ENCODE measurements at regions not wholly inside any gene's neighbourhood (a gene's known extent, or its start where the extent isn't known, plus 50 kb on each side); places are given as distances from the start of the nearest gene placed in this dataset.

- no peak for DNase-seq (ENCODE audit: low read depth)
These were observed 451.0 kb upstream of the SALL3 start for GRCh38 chr18:78528411-78529258.

DNA sequence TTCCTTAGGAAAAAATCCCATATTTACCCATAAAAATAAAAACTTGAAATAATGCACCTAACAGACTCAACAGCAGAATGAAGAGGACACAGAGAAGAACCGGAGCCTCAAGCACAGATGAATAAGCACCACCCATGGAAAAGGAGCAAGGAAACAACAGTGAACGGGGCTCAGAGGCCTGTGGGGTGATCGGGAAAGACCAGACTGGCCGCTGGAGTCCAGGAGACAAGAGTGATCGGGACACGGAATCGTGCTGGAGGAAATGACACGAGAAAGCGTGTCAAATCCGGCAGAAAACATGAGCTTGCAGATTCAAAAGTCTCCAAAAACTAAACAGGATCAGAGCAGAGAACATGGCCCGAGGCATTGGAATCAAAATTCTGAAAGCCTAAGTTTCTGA lies 448.0 kb upstream of the SALL3 start:
- no peak for DNase-seq (ENCODE audit: low read depth)

- DNase-seq (ENCODE audit: low read depth): no peak
These were observed 440.8 kb upstream of the SALL3 start for GRCh38 chr18:78538669-78539440.

DNA sequence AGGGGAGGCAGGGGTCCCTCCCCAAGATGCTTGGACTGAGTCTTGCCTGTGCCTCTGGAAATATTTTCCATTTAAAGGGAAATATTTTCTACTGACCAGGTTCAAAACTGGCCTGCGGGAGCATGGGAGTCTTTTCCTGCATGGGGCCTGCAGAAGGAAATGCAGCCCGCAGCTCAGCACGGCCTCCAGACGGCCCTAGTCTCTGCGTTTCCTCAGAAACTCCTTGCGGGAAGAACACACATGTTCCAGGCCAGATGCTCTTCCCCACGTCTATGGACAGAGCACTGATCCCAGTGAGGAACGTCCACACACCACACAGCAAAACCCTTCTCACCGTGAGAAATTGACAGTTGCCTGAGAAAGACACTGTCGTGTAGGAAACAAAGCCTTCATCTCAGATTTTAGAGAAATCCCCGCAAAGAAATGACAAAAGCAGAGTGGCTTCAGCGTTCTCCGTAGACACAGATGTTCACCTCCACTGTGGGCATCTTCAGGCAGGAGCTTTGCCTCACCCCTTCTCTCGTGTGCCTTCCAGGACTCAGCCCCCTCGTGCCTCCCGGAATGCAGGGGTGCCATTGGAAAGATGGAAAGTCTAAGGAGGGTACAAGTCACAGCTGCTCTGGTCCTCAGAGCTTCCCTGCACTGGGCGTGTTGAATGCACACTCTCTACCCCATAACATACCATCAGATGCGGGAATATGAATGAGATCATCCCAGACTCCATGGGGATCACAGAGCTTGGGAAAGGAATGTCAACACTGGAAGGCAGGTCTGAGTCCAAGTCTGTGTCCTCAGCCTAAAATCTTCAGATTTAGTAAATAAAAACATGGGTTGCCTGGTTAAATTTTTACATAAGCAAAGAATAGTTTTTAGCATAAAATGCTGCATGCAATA lies 438.7 kb upstream of the SALL3 start:
- no peak for DNase-seq (ENCODE audit: low read depth)

DNA sequence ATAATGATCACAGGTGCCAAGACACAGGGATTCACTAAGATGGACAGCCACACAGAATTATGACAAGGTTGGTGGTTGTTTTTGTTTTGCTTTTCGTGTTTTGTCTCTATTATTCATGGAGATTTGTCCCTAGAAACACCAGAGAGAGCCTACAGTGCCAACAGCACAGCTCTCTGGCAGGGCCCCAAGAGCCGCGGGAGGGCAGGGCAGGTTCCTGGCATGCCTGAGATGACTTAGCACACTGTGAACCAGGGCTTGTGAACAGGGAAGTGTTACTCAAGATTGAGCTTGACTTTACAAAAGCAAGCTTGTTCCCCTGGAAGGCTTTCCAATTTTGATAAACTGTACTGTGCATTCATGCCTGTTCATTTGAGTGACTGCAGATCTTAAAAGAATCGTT lies 437.4 kb upstream of the SALL3 start:
- no peak for DNase-seq (ENCODE audit: low read depth)

DNA sequence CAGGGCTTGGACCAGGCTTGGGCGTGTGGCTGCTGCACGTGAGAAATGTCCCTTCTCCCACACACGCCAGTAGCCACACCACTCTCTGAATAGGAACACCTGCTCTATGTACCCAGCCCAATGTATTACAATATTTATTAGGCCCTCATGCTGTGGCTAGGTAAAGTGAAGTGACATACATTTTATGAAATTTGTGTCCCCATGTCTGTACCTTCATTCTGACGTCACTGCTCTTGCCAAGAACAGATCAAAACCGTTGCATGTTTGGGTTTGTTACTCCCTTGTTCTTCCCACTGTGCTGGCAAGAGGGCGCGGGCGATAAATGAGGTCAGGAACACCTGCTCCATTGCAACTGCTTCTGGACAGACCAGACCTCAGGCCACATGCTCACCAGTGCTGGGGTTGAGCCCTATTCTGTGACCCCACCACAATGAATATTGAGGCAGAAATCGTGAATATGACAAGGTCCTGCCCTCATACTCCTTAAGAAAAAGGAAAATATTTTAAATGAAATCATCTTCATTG lies 436.4 kb upstream of the SALL3 start:
- DNase-seq (ENCODE audit: low read depth): no peak

- no peak for DNase-seq (ENCODE audit: low read depth)
These were observed 433.3 kb upstream of the SALL3 start for GRCh38 chr18:78546281-78546680.

DNA sequence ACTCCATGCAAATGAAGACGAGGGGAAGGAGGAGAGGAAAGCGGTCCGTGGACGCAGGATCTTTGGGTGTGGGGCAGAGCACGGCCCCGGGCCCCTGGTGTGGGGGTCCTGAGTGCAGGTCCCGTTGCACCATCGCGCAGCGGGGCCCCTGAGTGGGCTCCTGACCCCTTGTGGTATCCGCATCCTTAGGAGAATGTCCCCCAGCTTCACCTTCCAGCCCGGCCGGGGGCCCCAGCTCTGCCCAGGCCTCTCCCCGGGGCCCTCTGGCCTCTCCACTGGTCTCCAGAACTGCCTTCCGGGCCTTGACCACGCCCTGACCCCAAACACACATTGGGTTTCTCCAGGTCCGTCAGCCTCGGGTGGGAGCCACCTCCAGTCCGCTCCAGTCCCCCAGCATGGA lies 431.8 kb upstream of the SALL3 start:
- DNase-seq (ENCODE audit: low read depth): no peak

- DNase-seq (ENCODE audit: low read depth): no peak
These were observed 431.2 kb upstream of the SALL3 start for GRCh38 chr18:78548261-78549058.

DNA sequence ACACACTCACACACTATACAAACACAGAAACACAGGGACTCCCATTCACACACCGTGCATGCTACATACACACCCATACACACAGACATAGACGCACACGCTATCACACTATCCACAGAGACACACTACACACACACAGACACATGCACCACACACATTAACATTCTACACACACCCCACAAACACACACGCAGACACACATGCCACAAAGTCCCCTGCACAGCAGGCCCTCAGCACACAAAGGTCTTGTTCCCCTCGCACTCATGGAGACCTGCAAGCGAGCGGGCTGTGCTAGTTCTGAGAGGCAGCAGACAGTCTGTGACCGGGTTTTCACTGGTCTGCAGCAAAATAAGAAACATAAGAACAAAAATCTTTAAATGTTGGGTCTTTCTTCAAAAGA lies 429.6 kb upstream of the SALL3 start:
- DNase-seq (ENCODE audit: low read depth): no peak

GRCh38 chr18:78554944-78555608 lies 424.5 kb upstream of the SALL3 start:
- no peak for DNase-seq (ENCODE audit: low read depth)

DNA sequence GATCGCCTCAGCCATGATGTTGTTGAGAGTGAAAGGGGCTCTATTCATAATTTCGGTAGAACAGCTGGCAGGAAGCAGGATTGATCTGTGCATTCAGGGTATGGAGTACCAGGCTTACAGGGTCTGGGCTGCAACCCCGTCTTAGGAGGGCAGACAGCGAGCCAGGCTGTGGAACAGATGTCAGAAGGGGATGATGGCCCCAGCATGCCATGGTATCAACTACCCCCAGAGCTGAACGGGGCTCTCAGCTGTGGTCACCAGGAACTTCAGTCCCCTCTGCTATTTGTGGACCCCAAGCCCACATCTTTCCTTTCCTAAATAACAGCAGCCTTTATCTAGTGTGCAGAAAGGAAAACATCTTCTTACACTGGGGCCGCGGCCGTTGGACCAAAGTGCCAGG lies 422.2 kb upstream of the SALL3 start:
- DNase-seq (ENCODE audit: low read depth): no peak

- DNase-seq (ENCODE audit: low read depth): no peak
These were observed 421.4 kb upstream of the SALL3 start for GRCh38 chr18:78558101-78558810.

DNA sequence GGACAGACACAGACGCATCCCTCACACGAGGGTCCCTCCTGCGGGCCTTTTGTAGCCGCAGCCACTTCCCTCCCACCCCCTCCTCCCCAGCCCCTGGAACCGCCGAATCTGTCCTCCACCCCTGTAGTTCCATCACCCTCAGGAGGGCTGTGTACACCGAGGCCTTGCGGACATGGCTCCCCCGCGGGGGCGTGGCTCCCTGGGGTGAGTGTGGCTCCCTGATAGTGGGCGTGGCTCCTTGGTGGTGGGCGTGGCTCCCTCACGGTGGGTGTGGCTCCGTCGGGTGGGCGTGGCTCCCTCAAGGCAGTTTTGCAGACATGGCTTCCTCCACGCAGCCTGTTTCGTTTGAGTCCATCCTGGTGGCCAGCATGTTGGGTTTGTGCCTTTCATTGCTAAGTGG lies 420.7 kb upstream of the SALL3 start:
- DNase-seq (ENCODE audit: low read depth): no peak

DNA sequence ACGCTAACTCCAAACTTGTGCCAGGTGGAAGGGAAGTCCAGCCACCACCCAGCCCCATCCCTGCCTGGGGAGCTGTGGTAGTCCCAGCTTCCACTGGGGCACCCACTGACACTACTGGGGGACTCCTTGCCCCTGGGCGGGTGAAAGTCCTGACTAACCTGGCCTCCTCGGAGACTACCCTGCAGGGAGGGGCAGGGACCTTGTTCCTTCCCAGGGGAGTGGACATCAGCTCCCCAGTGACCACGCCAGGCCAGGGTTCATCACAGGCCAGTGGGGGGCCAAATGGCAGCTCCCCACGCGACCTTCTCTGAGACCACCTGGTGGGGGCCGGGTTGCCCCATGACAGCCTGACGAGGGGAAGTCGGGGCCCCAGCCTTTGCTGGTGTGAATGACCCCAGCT lies 420.0 kb upstream of the SALL3 start:
- DNase-seq (ENCODE audit: low read depth): no peak

DNA sequence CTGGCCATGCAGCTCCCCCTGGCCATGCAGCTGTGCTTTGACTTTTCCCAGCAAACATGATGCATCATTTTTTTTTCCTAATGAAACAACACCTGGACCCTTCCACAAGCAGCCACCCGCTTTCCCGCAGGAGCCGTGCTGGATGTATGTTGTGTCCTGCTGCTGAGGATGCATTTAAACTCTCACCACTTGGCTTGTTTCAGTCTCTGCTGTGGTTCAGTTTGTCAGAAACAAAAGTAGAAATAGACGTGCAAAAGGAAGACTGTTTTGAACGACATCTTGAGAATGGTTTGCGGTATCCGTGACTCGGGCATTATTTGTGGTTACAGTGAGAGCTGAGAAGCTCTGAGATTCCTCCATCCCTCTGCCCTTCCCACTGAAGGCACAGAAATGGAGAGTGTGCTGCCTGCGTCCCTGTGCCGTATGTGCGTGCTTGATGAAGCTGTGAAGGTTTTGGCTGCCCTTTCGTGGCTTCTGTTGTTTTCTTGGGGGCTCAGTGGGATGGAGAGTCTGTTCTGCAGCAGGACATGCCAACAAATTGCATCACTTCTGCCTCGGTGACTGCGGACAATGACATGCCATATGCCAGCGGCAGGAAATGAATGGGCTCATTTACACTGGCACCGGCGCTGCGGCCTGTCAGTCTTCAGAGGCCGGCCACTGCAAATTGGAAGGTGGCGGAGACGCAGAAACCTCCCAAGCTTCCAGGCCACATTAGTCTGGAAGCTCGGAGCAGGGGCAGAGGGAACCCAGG lies 417.7 kb upstream of the SALL3 start:
- no peak for DNase-seq (ENCODE audit: low read depth)

- DNase-seq (ENCODE audit: low read depth): no peak
These were observed 417.1 kb upstream of the SALL3 start for GRCh38 chr18:78562531-78562961.

GRCh38 chr18:78563110-78563509 lies 416.5 kb upstream of the SALL3 start:
- no peak for DNase-seq (ENCODE audit: low read depth)

DNA sequence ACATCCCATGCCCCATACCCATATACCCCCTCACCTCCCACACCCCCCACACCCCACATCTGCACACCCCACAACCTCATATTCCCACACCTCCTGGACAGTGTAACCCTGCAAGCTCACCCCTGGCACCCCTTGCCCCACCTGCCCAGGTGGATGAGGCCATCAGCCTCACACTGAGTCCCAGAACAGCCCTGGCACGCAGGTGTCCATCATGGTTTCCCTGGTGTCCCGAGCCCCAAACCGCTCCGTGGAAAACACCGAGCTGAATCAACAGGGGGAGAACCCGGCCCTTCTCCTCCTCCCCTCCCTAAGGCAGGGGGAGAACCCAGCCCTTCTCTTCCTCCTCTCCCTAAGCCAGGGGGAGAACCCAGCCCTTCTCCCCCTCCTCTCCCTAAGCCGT lies 415.6 kb upstream of the SALL3 start:
- no peak for DNase-seq (ENCODE audit: low read depth)
